ENCODE measurements at regions not wholly inside any gene's neighbourhood (a gene's known extent, or its start where the extent isn't known, plus 50 kb on each side); places are given as distances from the start of the nearest gene placed in this dataset.

DNA sequence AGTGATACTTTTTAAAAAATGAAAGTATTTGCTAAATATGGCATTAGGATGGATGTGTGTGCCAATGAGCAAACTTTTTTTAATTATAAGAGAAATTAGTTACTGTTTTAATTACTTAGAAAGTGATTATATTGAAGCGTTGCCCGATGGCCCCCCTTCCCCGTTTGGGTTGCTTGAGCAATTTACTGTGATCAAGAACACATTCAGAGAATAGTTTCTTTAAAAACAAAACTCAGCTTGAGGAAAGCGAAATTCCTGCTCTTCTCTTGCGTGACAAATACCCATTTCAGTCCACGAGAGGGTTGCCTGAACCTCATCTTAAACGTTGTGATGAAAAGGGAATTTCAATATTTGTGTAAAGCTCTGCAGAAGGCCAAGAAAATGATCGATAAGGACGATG, 234.1 kb downstream of the GATA3 start:
- Mint-ChIP-seq H3K4me3 (no peak overlapping the region), H3K4me1 (no peaks in the 10 kb centered on the region), H3K27ac (no peak overlapping the region), H3K36me3 (no peaks in the 10 kb centered on the region), H3K9me3 (peaks cover 2% of the 10 kb centered on the region), H3K27me3 (no peaks in the 10 kb centered on the region)
- DNase-seq (ENCODE audit: low spot score in 2 of 2) (no peak), ATAC-seq (ENCODE audit: low read depth) (no peak)

DNA sequence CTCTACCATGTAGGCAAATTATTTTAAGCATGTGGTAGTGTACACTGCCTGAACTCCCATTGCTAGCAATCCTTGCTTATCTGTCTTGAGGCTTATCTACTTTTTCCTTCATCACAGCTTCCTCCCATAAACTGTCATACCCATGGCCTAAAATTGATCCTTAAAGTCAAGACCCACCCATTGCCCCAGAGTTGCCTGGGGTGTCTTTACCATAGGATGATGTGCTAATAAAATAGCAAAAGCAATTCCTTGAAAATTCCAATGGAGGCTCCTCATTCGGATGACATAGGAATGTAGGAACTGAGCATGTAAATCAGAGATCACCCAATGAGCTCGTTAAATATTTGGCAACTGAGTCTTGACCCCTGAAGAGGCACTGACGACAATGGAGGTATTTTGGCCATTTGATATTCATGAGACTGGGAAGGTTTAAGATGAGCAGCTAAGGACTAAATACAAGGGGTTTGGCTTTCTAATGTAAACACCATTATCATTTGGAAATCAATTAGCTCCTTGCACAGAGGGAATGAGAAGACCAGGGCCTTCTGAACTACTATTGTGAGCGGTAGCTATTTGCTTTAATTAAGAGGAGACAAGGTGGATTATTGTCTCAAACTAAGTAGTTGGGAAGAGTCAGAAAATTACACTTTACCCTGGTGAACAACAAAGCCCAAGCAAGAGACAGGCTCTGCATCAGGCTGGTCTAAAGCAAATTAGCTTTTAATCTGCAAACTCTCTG, 234.9 kb downstream of the GATA3 start:
- H3K4me3 Mint-ChIP-seq: no peak overlapping the region
- no peaks in the 10 kb centered on the region for H3K36me3 Mint-ChIP-seq
- no peak overlapping the region for H3K27ac Mint-ChIP-seq
- peaks cover 2% of the 10 kb centered on the region for H3K9me3 Mint-ChIP-seq
- no peak for ATAC-seq (ENCODE audit: low read depth)
- H3K27me3 Mint-ChIP-seq: no peaks in the 10 kb centered on the region
- no peak for DNase-seq (ENCODE audit: low spot score in 2 of 2)
- H3K4me1 Mint-ChIP-seq: no peaks in the 10 kb centered on the region

DNA sequence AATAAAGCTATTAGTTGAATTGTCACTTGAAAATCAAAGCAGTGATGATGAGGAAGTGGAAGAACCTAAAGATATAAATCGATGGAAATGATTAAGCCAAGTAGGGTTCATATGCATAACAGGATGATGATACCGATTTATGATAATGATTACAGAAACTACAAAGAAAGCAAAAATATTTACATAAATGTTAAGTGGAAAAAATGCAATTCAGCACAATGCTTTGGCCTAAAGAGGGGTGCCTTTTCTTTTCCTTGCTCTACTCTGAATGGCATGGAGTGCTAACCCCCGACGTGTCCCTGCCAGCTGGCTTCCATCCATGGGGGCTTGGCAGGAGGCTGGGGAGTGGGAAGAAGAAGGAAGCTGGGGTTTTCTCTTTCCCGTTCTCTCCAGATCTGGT, 240.3 kb downstream of the GATA3 start:
- no peak for DNase-seq (ENCODE audit: low spot score in 2 of 2)
- no peak for ATAC-seq (ENCODE audit: low read depth)
- Mint-ChIP-seq H3K27me3 (peaks cover 8% of the 10 kb centered on the region), H3K9me3 (peaks cover 5% of the 10 kb centered on the region), H3K4me3 (no peak overlapping the region), H3K4me1 (no peaks in the 10 kb centered on the region), H3K27ac (no peak overlapping the region), H3K36me3 (peaks cover 2% of the 10 kb centered on the region)

DNA sequence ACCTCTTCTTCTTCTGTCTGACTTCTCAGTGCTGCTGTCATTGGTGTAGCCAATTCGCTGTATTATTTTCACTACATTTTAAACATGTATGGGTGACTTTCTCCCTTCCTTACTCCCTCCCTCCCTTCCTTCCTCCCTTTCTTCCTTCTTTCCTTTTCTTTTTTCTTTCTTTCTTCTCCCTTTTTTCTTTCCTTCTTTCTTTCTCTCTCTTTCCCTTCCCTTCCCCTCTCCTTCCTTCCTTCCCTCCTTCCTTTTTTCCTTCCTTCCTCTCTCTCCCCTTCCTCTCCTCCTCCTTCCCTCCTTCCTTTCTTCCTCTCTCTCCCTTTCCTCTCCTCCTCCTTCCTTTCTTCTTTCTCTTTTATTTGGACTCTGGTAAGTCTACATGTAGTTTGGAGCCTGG, 240.8 kb downstream of the GATA3 start:
- H3K27me3 Mint-ChIP-seq: peaks cover 8% of the 10 kb centered on the region
- DNase-seq (ENCODE audit: low spot score in 2 of 2): no peak
- H3K4me1 Mint-ChIP-seq: no peaks in the 10 kb centered on the region
- no peak for ATAC-seq (ENCODE audit: low read depth)
- H3K9me3 Mint-ChIP-seq: peaks cover 5% of the 10 kb centered on the region
- H3K4me3 Mint-ChIP-seq: no peak overlapping the region
- peaks cover 2% of the 10 kb centered on the region for H3K36me3 Mint-ChIP-seq
- no peak overlapping the region for H3K27ac Mint-ChIP-seq

DNA sequence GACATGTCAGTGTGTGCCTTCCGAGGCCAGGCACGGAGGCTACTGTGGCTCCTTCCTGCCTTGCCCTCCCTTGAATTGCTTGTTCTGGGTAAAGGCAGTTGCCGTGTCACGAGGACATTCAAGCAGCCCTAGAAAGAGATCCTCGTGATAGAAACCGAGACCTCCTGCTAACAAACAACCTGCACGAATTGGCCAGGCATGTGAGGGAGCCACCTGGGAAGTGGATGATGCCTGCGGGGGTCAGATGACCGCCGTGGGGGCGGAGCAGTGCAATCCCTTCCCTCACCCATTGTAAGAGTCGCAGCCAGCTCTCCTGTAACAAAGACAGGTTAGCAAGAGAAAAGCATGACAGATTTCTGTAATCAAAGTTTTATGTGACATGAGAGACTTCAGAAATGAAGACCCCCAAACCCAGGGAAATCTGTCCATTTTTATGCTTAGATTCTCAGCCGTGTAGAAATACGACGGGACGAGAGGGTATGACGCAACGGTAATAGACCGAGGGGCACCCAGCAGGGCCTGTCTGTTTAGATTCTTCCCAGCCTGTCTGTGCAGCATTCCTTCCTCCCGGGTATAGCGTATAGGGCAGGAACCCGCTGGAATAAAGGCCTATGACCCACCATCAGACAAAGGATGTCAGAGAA, 241.7 kb downstream of the GATA3 start:
- H3K36me3 Mint-ChIP-seq: peaks cover 2% of the 10 kb centered on the region
- peaks cover 5% of the 10 kb centered on the region for H3K9me3 Mint-ChIP-seq
- H3K27me3 Mint-ChIP-seq: peaks cover 8% of the 10 kb centered on the region
- DNase-seq (ENCODE audit: low spot score in 2 of 2) (no peak), ATAC-seq (ENCODE audit: low read depth) (no peak)
- no peak overlapping the region for H3K27ac Mint-ChIP-seq
- no peaks in the 10 kb centered on the region for H3K4me1 Mint-ChIP-seq
- no peak overlapping the region for H3K4me3 Mint-ChIP-seq

DNA sequence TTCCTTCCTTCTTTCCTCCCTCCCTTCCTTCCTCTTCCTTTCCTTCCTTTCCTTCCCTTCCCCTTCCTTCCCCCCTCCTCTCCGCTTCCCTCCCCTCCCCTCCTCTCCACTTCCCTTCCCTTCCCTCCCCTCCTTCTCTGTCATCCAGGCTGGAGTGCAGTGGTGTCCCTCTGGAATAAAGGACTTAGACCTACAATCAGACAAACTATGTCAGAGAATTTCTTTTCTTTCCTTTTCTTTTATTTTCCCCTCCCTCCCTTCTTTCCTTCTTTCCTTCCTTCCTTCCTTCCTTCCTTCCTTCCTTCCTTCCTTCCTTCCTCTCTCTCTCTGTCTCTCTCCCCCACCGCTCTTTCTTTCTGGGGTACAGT, 242.2 kb downstream of the GATA3 start:
- ATAC-seq (ENCODE audit: low read depth): no peak
- Mint-ChIP-seq H3K4me1 (no peaks in the 10 kb centered on the region), H3K36me3 (peaks cover 2% of the 10 kb centered on the region), H3K9me3 (peaks cover 5% of the 10 kb centered on the region), H3K27me3 (peaks cover 8% of the 10 kb centered on the region), H3K4me3 (no peak overlapping the region), H3K27ac (no peak overlapping the region)
- DNase-seq (ENCODE audit: low spot score in 2 of 2): no peak

DNA sequence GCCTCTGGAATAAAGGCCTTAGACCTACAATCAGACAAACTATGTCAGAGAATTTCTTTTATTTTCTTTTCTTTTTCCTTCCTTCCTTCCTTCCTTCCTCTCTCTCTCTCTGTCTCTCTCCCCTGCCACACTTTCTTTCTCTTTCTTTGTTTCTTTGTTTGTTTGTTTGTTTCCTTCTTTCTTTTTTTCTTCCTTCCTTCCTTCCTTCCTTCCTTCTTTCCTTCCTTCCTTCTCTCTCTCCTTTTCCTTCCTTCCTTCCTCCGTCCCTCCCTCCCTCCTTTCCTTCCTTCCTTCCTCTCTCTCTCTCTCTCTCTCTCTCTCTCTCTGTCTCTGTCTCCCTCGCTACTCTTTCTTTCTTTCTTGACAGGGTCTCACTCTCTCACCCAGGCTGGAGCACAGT, 242.6 kb downstream of the GATA3 start:
- peaks cover 5% of the 10 kb centered on the region for H3K9me3 Mint-ChIP-seq
- DNase-seq (ENCODE audit: low spot score in 2 of 2): no peak
- peaks cover 2% of the 10 kb centered on the region for H3K36me3 Mint-ChIP-seq
- H3K4me1 Mint-ChIP-seq: no peaks in the 10 kb centered on the region
- no peak overlapping the region for H3K27ac Mint-ChIP-seq
- no peak for ATAC-seq (ENCODE audit: low read depth)
- H3K4me3 Mint-ChIP-seq: no peak overlapping the region
- peaks cover 8% of the 10 kb centered on the region for H3K27me3 Mint-ChIP-seq

DNA sequence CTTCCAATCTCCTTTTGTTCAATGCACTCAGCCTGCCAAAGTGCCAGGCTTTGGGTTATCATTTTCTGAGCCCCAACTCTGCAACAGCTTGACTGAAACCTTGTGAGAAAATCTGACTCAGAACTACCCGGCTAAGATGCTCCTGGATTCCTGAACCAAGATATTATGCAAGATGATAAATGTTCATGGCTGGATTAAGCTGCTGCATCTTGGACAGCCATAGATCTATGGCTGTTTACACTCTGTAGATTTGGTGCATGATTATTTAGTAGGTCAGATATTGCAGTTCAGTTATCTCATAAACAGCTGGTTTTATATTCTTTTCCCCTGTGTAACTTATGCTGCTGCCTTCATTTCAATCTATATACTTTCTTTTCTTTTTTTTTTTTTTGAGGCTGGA, 243.5 kb downstream of the GATA3 start:
- H3K9me3 Mint-ChIP-seq: peaks cover 5% of the 10 kb centered on the region
- no peak overlapping the region for H3K4me3 Mint-ChIP-seq
- ATAC-seq (ENCODE audit: low read depth) (no peak), DNase-seq (ENCODE audit: low spot score in 2 of 2) (no peak)
- H3K4me1 Mint-ChIP-seq: no peaks in the 10 kb centered on the region
- H3K27ac Mint-ChIP-seq: no peak overlapping the region
- H3K36me3 Mint-ChIP-seq: peaks cover 2% of the 10 kb centered on the region
- H3K27me3 Mint-ChIP-seq: peaks cover 8% of the 10 kb centered on the region

DNA sequence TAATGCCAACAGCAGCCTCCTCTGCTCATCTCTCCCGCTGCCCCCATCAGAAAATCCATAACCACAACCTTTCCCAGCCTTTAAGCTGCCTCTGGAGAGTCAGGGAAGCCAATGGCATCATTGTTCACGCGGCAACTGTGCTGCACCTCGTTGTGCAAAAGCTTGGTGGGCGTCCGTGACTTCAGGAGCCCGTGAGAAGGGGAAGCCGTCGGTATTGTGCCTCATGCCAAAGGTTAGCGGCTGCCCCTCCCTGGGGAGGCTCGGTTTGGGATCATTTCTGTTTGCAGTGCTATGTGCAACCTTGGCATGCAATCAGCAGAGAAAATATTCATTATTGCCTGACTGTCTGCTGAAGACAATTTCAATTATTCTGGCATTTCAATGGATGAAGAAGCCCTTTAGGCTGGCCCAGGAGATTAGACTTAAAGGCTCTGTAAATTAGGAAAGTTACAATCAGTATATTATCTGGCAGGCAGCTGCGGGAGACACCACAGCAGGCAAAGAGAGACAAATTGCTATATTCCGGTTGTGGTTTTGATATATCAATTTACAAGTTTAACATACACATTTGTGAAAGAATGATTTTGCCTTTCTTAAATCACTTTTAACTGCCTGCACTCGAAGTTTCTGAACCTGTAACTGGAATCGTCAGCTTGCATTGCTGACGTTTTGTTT, 244.5 kb downstream of the GATA3 start:
- peaks cover 2% of the 10 kb centered on the region for H3K36me3 Mint-ChIP-seq

DNA sequence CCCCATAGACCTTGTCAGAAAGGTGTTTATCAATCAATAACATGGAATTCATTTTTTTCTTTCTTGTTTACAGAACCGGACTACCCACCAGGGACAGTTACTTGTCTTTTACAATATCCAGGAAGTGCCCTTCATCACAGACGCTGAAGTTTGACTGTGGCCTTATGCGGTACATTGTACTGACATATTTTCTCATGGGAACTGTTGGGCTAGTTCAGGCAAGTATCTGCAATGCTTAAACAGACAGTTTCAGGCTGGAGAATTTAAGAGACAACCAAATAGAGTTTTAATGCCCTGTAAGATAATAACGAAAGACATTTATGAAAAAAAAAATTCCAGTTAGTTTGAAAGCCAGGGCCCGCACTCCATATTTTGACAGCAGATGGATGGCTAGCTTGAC, 246.4 kb downstream of the GATA3 start:
- DNase-seq (ENCODE audit: low spot score in 2 of 2) (no peak), ATAC-seq (ENCODE audit: low read depth) (no peak)
- H3K4me3 Mint-ChIP-seq: no peak overlapping the region
- H3K27me3 Mint-ChIP-seq: peaks cover 5% of the 10 kb centered on the region
- H3K4me1 Mint-ChIP-seq: no peaks in the 10 kb centered on the region
- no peak overlapping the region for H3K27ac Mint-ChIP-seq
- H3K36me3 Mint-ChIP-seq: peaks cover 2% of the 10 kb centered on the region
- H3K9me3 Mint-ChIP-seq: peaks cover 12% of the 10 kb centered on the region

More for the DNA sequence above, 244.5 kb downstream of the GATA3 start:
- no peak for DNase-seq (ENCODE audit: low spot score in 2 of 2)
- ATAC-seq (ENCODE audit: low read depth): no peak
- Mint-ChIP-seq H3K27me3 (peaks cover 8% of the 10 kb centered on the region), H3K4me1 (no peaks in the 10 kb centered on the region), H3K4me3 (no peak overlapping the region), H3K27ac (no peak overlapping the region), H3K9me3 (peaks cover 8% of the 10 kb centered on the region)

DNA sequence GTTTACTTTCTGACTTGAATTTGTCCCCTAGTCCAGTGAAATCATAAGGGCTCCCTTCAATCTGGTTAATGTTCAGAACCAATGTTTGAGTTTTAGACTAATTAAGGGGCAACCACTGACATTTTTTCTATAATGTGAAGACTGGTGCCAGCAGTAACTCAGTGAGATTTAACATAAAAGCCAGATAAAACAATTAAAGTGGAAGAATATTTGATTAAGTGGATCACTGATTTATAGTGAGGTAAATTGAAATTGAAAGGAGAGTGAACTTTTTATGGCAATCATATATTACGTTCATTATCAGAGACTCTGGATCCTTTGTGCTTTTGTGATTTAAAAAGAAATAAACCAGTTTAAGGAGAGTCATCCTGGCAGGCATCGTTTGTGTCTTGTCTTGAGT, 246.8 kb downstream of the GATA3 start:
- DNase-seq (ENCODE audit: low spot score in 2 of 2) (no peak), ATAC-seq (ENCODE audit: low read depth) (no peak)
- Mint-ChIP-seq H3K4me3 (no peak overlapping the region), H3K27me3 (peaks cover 5% of the 10 kb centered on the region), H3K36me3 (peaks cover 2% of the 10 kb centered on the region), H3K4me1 (no peaks in the 10 kb centered on the region), H3K9me3 (peaks cover 13% of the 10 kb centered on the region), H3K27ac (no peak overlapping the region)

DNA sequence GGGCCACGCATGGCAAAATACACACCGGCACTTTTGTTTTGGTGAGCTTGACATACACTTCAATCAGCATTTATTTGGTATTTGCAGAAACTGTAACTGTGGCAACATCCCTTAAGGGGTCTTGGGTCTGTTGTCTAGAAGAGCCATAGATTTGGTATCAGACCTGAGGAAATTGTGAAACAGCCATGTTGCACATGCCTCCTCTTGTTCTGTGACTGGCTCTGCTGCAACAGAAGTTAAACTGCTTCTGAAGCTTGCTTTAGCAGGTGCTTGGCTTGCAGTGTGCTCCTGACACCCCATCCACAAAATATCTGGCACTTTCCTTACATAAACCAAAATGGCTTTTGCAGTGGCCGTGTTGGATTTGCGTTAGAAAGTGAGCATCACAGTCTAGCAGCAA, 247.3 kb downstream of the GATA3 start:
- Mint-ChIP-seq H3K4me1 (no peaks in the 10 kb centered on the region), H3K9me3 (peaks cover 13% of the 10 kb centered on the region), H3K27me3 (peaks cover 5% of the 10 kb centered on the region), H3K4me3 (no peak overlapping the region), H3K36me3 (peaks cover 2% of the 10 kb centered on the region), H3K27ac (no peak overlapping the region)
- DNase-seq (ENCODE audit: low spot score in 2 of 2) (no peak), ATAC-seq (ENCODE audit: low read depth) (no peak)

DNA sequence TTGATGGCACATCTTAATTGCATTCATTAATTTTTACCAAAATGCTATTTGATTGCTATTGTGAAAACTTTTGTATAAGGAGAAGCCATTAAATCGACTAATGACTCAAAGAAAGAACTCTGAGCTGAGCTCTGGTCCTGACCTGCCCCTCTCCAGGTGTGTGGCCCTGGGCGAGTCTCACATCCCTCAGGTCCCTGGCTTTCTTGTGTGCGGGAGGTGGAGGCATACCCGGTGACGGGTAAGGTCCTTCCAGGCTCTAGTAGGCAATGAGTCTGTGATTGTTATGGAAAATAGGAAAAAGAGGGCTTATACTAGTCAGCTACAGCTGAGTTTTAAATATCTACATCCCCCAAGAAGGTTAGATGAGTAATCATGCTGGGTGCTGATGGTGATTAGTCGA, 248.1 kb downstream of the GATA3 start:
- DNase-seq (ENCODE audit: low spot score in 2 of 2) (no peak), ATAC-seq (ENCODE audit: low read depth) (no peak)
- Mint-ChIP-seq H3K9me3 (peaks cover 7% of the 10 kb centered on the region), H3K27me3 (no peaks in the 10 kb centered on the region), H3K36me3 (no peaks in the 10 kb centered on the region), H3K4me3 (no peak overlapping the region), H3K27ac (no peak overlapping the region), H3K4me1 (no peaks in the 10 kb centered on the region)

DNA sequence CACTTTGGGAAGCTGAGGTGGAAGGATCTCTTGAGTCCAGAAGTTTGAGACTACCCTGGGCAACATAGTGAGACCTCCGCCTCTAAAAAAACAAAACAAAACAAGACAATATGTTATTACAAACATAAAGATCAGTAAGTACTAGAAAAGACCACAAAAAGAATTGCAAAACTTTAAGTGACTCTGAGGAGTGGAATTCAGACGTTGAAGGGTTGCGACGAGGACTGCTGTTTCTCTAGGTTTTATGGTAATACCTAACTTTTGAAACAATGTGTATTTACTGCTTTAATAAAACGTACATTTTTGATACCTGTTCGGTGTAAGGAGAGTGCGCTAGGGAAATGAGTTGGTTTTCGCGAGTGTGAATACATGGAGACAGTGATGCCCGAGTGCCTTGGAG, 250.4 kb downstream of the GATA3 start:
- Mint-ChIP-seq H3K4me1 (no peaks in the 10 kb centered on the region), H3K4me3 (no peak overlapping the region), H3K9me3 (peaks cover 7% of the 10 kb centered on the region), H3K27me3 (no peaks in the 10 kb centered on the region), H3K27ac (no peak overlapping the region), H3K36me3 (no peaks in the 10 kb centered on the region)
- no peak for ATAC-seq (ENCODE audit: low read depth)
- DNase-seq (ENCODE audit: low spot score in 2 of 2): no peak

All from memory B cell (primary cell).